ENCODE measurements at regions not wholly inside any gene's neighbourhood (a gene's known extent, or its start where the extent isn't known, plus 50 kb on each side); places are given as distances from the start of the nearest gene placed in this dataset.

DNA sequence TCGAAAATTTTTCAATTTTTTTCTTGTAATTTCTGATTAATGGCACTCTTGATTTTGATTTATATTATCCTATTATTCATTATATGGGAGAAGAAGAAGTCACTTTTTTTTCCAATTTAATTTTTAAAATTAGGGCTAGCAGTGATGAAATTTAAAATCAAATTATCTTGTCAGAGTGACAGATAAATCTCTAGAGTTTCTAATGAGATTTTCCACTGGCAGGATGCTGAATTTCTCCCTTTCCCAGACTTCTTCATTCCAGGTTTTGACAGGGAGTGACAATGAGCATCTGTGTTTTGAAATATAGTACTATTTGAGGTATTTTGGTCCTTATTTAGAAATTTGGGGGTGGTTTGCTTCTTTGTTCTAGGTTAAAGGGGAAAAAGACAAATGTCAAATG, 2274.1 kb downstream of the MAT2B start:
- H3K36me3 ChIP-seq: no peaks in the 10 kb centered on the region
- no peak for TF ChIP-seq CTCF (IDR thresholded peaks at IDR 0.05; ENCODE audit: low read depth, low read length)
- H3K27me3 ChIP-seq: no peaks in the 10 kb centered on the region
- H3K4me1 ChIP-seq: no peaks in the 10 kb centered on the region
- no peak overlapping the region for H3K4me3 ChIP-seq (ENCODE audit: low read depth, low read length)
- no peak for DNase-seq
- no peaks in the 10 kb centered on the region; the same call in 1 of the 2 replicates for H3K9me3 ChIP-seq

DNA sequence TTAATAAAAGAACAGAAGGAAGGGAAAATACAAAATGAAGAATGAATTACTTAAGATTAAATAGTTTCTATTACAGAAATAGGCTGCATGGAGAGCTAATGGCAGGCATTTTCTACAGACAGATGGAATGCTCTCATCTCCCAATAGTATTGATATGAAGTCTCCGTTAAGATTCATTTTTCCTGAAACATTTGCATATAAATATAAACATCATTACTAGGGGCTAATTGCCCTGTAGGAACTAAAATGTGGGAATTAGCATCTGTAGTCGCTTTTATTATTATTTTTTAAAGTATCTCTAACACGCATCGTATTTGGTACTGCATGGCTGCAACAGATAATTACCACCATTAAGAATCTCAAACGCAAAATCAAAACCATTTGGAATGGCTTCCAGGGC, 2275.5 kb downstream of the MAT2B start:
- H3K27me3 ChIP-seq: no peaks in the 10 kb centered on the region
- H3K9me3 ChIP-seq: no peaks in the 10 kb centered on the region; the same call in 1 of the 2 replicates
- no peak for DNase-seq
- H3K4me1 ChIP-seq: no peaks in the 10 kb centered on the region
- no peaks in the 10 kb centered on the region for H3K36me3 ChIP-seq
- no peak for TF ChIP-seq CTCF (IDR thresholded peaks at IDR 0.05; ENCODE audit: low read depth, low read length)
- H3K4me3 ChIP-seq (ENCODE audit: low read depth, low read length): no peak overlapping the region

DNA sequence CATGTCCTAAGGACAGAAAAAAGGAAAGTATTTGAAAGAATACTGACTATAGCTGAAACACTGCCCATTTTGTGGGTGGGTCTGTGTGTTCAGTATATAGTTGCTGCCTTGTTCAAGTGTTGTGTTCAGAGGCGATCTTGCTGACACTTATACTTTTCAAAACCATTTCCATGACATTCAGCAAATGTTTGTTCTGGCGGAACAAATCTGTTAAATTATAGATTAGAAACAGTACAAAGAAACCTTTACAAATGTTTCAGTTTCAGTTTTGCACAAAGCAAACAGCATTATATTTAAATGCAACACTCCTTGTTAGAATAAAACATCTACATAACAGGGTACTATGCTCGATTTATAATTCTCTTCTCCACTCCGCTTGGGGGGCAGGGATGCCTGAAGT, 2276.3 kb downstream of the MAT2B start:
- Histone ChIP-seq H3K27me3 (no peaks in the 10 kb centered on the region), H3K4me1 (no peaks in the 10 kb centered on the region), H3K36me3 (no peaks in the 10 kb centered on the region), H3K9me3 (no peaks in the 10 kb centered on the region; the same call in 1 of the 2 replicates), H3K4me3 (ENCODE audit: low read depth, low read length) (no peak overlapping the region)
- DNase-seq: no peak
- no peak for TF ChIP-seq CTCF (IDR thresholded peaks at IDR 0.05; ENCODE audit: low read depth, low read length)

DNA sequence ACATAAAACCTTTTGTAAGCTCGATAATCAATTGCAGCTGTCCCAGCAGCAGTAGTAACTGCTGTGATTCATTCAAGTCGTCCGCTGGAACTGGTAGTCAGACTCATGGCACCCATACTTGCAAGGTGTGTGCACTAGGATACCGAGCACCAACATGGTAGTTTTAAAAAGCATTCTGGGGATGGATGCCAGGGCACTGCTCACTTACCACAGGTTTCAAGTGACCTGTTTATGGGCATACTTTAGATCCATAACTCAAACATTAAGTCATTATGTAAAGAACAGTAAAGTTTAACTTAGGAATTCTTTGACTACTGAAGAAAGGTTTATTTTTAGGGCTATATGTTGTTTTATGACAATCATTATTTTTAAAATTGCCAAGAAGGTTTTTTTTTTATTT, 2277.6 kb downstream of the MAT2B start:
- H3K27me3 ChIP-seq: no peaks in the 10 kb centered on the region
- H3K4me3 ChIP-seq (ENCODE audit: low read depth, low read length): no peak overlapping the region
- H3K36me3 ChIP-seq: no peaks in the 10 kb centered on the region
- no peaks in the 10 kb centered on the region for H3K4me1 ChIP-seq
- DNase-seq: no peak
- H3K9me3 ChIP-seq: no peaks in the 10 kb centered on the region; the same call in 1 of the 2 replicates
- no peak for TF ChIP-seq CTCF (IDR thresholded peaks at IDR 0.05; ENCODE audit: low read depth, low read length)

DNA sequence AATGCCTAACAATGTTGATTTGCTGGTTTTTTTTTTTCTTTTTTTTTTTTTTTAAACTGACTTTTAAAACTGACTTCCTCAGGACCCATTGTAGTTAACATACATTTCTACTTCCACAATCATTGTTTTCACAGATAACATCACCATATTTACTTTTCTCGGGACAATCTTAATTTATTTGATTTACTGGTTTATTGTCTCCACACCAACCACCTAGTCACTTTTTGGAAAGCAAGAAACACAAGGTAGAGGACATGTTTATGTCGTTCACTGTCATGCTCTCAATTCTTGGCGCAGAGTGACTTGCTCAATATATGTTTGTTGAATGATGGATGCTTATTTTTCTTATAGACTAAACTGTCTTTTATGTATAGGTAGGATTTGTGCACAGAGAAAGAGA, 2280.7 kb downstream of the MAT2B start:
- Histone ChIP-seq H3K4me3 (ENCODE audit: low read depth, low read length) (no peak overlapping the region), H3K36me3 (no peaks in the 10 kb centered on the region), H3K27me3 (no peaks in the 10 kb centered on the region), H3K9me3 (no peaks in the 10 kb centered on the region), H3K4me1 (no peaks in the 10 kb centered on the region)
- DNase-seq: no peak
- TF ChIP-seq CTCF (IDR thresholded peaks at IDR 0.05; ENCODE audit: low read depth, low read length): no peak

GRCh38 chr5:165795073-165795472, 2289.7 kb downstream of the MAT2B start:
- no peak for TF ChIP-seq CTCF (IDR thresholded peaks at IDR 0.05; ENCODE audit: low read depth, low read length)
- DNase-seq: no peak
- H3K36me3 ChIP-seq: no peaks in the 10 kb centered on the region

More at GRCh38 chr5:165795073-165795472, 2289.7 kb downstream of the MAT2B start:
- Histone ChIP-seq H3K9me3 (no peaks in the 10 kb centered on the region), H3K4me1 (no peaks in the 10 kb centered on the region), H3K4me3 (ENCODE audit: low read depth, low read length) (no peak overlapping the region), H3K27me3 (no peaks in the 10 kb centered on the region)

Data from BE2C (cell line).